GM23338 (cell line): ENCODE measurements at regions not wholly inside any gene's neighbourhood (a gene's known extent, or its start where the extent isn't known, plus 50 kb on each side); places are given as distances from the start of the nearest gene placed in this dataset.

Experiments used
- ATAC-seq: fragments of 200-7000 bp; cut with Tn5 transposase; 3 replicates; pipeline ENCODE4 v1.9.1; 2020
- DNase-seq: peaks from one replicate; pipeline ENCODE4 v3.0.0-alpha.2; 2015; ENCODE audit warnings: low spot score
- H2AFZ ChIP-seq: fragments of 200-600 bp; sonication (generic); 2 replicates; pipeline ENCODE4 v1.8.0; 2016; ENCODE audit warnings: antibody characterized with exemption, mild to moderate bottlenecking, moderate library complexity
- H3F3A ChIP-seq: fragments of 200-600 bp; sonication (generic); replicated peaks from 2 replicates; pipeline ENCODE4 v1.8.0; 2017; ENCODE audit warnings: antibody characterized with exemption, mixed run types, low read depth
- H3K27ac ChIP-seq: fragments of 200-600 bp; sonication (generic); 2 replicates; pipeline ENCODE4 v1.6.1; 2016; ENCODE audit warnings: low read depth
- H3K27me3 ChIP-seq: fragments of 200-600 bp; sonication (generic); 2 replicates; pipeline ENCODE4 v1.8.0; 2016; ENCODE audit warnings: mild to moderate bottlenecking, mixed run types, moderate library complexity; ENCODE audit not compliant: insufficient read depth
- H3K36me3 ChIP-seq: fragments of 200-600 bp; sonication (generic); 2 replicates; pipeline ENCODE4 v1.8.0; 2016; ENCODE audit warnings: mild to moderate bottlenecking; ENCODE audit not compliant: insufficient read depth
- H3K4me1 ChIP-seq: fragments of 200-600 bp; sonication (generic); 2 replicates; pipeline ENCODE4 v1.8.0; 2016; ENCODE audit warnings: mild to moderate bottlenecking, moderate library complexity; ENCODE audit not compliant: insufficient read depth
- H3K4me2 ChIP-seq: fragments of 200-600 bp; sonication (generic); 2 replicates; pipeline ENCODE4 v1.7.1; 2017; ENCODE audit warnings: mixed run types
- H3K4me3 ChIP-seq: fragments of 200-600 bp; sonication (generic); 2 replicates; pipeline ENCODE4 v1.6.1; 2016; ENCODE audit warnings: mixed run types
- H3K79me2 ChIP-seq: fragments of 200-600 bp; sonication (generic); replicated peaks from 2 replicates; pipeline ENCODE4 v1.8.0; 2017; ENCODE audit warnings: mild to moderate bottlenecking; ENCODE audit not compliant: insufficient read depth
- H3K9me2 ChIP-seq: fragments of 200-600 bp; sonication (generic); 2 replicates; pipeline ENCODE4 v1.8.0; 2017; ENCODE audit not compliant: insufficient read depth
- H4K20me1 ChIP-seq: fragments of 200-600 bp; sonication (generic); replicated peaks from 2 replicates; pipeline ENCODE4 v1.8.0; 2017; ENCODE audit warnings: mild to moderate bottlenecking; ENCODE audit not compliant: insufficient read depth
- H3K27ac Mint-ChIP-seq: 2 replicates; pipeline ENCODE4 v1.8.0; 2020; ENCODE audit warnings: inconsistent platforms, mild to moderate bottlenecking, moderate library complexity, mixed read lengths
- H3K27me3 Mint-ChIP-seq: 3 replicates; pipeline ENCODE4 v1.8.0; 2022; ENCODE audit warnings: low read depth, mild to moderate bottlenecking, moderate library complexity, mixed read lengths, inconsistent platforms; ENCODE audit not compliant: insufficient read depth, poor library complexity
- H3K36me3 Mint-ChIP-seq: 3 replicates; pipeline ENCODE4 v1.8.0; 2021; ENCODE audit warnings: low read depth, mild to moderate bottlenecking, inconsistent platforms, moderate library complexity, mixed read lengths
- H3K4me1 Mint-ChIP-seq: 3 replicates; pipeline ENCODE4 v1.8.0; 2020; ENCODE audit warnings: mild to moderate bottlenecking, inconsistent platforms, mixed read lengths
- H3K4me3 Mint-ChIP-seq: 3 replicates; pipeline ENCODE4 v1.8.0; 2021; ENCODE audit warnings: moderate library complexity, mild to moderate bottlenecking, inconsistent platforms, mixed read lengths
- H3K9me3 Mint-ChIP-seq: 3 replicates; pipeline ENCODE4 v1.8.0; 2020; ENCODE audit warnings: moderate library complexity, mild to moderate bottlenecking, inconsistent platforms, mixed read lengths
- EZH2 ChIP-seq: fragments of 200-600 bp; sonication (generic); IDR thresholded peaks from one replicate; pipeline ENCODE4 v1.8.0; 2017; ENCODE audit warnings: antibody characterized with exemption, mild to moderate bottlenecking, low read depth; ENCODE audit not compliant: unreplicated experiment
- EZH2phosphoT487 ChIP-seq: fragments of 200-600 bp; sonication (generic); IDR thresholded peaks from one replicate; pipeline ENCODE4 v1.8.1; 2018; ENCODE audit warnings: antibody characterized with exemption; ENCODE audit not compliant: unreplicated experiment
- NANOG ChIP-seq: IDR thresholded peaks from 2 replicates; pipeline ENCODE4 v1.6.1; 2016; ENCODE audit warnings: antibody characterized with exemption, borderline replicate concordance
- POLR2AphosphoS5 ChIP-seq: IDR thresholded peaks from 2 replicates; pipeline ENCODE4 v1.6.1; 2016; ENCODE audit warnings: antibody characterized with exemption, low read depth
- STAT1 ChIP-seq: IDR thresholded peaks from one replicate; pipeline ENCODE4 v1.6.1; 2016; ENCODE audit warnings: antibody characterized with exemption; ENCODE audit not compliant: unreplicated experiment
- ZNF114 ChIP-seq: fragments of 250-450 bp; sonication (Bioruptor Pico); IDR thresholded peaks from 2 replicates; pipeline ENCODE4 v1.5.0; 2020; ENCODE audit warnings: mild to moderate bottlenecking, moderate library complexity
- ZNF331 ChIP-seq: fragments of 250-450 bp; sonication (Bioruptor Pico); IDR thresholded peaks from 2 replicates; pipeline ENCODE4 v1.5.0; 2020; ENCODE audit warnings: low read depth, mild to moderate bottlenecking, moderate library complexity
- TF ChIP-seq, protein P1 (sequence below), 2 experiments: fragments of 200-600 bp in 1 of 2; sonication (generic) in 1 of 2; conservative IDR thresholded peaks; 2 replicates each; pipeline versions ENCODE4 v1.5.1 to v1.6.1; 2016 to 2017; ENCODE audit warnings: antibody characterized with exemption in 2 of 2, low read depth in 2 of 2, mild to moderate bottlenecking in 2 of 2, moderate library complexity in 1 of 2
- TF ChIP-seq, protein P2 (sequence below): IDR thresholded peaks from one replicate; pipeline ENCODE4 v1.6.1; 2018; ENCODE audit warnings: antibody characterized with exemption; ENCODE audit not compliant: unreplicated experiment
- TF ChIP-seq, protein P3 (sequence below): IDR thresholded peaks from 2 replicates; pipeline ENCODE4 v1.6.1; 2016; ENCODE audit warnings: antibody characterized with exemption

DNA sequence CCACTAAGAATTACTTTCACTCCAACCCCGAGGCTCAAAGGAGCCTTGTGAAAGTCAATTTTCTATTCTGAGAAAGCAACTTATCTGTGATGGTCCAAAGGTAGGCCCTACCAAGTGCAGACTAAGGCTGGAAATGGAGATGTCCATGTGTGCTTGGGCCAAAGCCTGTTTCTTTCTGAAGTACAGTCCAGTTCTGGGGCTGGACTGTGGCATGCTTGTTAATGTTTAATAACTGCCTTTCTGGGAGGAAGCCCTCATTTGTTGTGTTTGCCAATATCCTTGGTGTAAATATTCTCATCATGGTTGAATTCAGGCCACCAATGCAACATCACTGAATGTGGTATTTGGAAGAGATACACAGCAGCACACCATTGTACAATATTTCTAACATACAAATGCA, 182.3 kb upstream of the BCL6 start (continued):
- TF ChIP-seq, protein P1, sequence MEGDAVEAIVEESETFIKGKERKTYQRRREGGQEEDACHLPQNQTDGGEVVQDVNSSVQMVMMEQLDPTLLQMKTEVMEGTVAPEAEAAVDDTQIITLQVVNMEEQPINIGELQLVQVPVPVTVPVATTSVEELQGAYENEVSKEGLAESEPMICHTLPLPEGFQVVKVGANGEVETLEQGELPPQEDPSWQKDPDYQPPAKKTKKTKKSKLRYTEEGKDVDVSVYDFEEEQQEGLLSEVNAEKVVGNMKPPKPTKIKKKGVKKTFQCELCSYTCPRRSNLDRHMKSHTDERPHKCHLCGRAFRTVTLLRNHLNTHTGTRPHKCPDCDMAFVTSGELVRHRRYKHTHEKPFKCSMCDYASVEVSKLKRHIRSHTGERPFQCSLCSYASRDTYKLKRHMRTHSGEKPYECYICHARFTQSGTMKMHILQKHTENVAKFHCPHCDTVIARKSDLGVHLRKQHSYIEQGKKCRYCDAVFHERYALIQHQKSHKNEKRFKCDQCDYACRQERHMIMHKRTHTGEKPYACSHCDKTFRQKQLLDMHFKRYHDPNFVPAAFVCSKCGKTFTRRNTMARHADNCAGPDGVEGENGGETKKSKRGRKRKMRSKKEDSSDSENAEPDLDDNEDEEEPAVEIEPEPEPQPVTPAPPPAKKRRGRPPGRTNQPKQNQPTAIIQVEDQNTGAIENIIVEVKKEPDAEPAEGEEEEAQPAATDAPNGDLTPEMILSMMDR (conservative IDR thresholded peaks at IDR 0.05; ENCODE audit: low read depth in 2 of 2) = no peak
- TF ChIP-seq EZH2phosphoT487 (no peak), ZNF331 (CRISPR knock-in tag) (no peak), POLR2AphosphoS5 (no peak), NANOG (no peak), ZNF114 (CRISPR knock-in tag) (no peak)
- TF ChIP-seq, protein P2, sequence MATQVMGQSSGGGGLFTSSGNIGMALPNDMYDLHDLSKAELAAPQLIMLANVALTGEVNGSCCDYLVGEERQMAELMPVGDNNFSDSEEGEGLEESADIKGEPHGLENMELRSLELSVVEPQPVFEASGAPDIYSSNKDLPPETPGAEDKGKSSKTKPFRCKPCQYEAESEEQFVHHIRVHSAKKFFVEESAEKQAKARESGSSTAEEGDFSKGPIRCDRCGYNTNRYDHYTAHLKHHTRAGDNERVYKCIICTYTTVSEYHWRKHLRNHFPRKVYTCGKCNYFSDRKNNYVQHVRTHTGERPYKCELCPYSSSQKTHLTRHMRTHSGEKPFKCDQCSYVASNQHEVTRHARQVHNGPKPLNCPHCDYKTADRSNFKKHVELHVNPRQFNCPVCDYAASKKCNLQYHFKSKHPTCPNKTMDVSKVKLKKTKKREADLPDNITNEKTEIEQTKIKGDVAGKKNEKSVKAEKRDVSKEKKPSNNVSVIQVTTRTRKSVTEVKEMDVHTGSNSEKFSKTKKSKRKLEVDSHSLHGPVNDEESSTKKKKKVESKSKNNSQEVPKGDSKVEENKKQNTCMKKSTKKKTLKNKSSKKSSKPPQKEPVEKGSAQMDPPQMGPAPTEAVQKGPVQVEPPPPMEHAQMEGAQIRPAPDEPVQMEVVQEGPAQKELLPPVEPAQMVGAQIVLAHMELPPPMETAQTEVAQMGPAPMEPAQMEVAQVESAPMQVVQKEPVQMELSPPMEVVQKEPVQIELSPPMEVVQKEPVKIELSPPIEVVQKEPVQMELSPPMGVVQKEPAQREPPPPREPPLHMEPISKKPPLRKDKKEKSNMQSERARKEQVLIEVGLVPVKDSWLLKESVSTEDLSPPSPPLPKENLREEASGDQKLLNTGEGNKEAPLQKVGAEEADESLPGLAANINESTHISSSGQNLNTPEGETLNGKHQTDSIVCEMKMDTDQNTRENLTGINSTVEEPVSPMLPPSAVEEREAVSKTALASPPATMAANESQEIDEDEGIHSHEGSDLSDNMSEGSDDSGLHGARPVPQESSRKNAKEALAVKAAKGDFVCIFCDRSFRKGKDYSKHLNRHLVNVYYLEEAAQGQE = no peak

DNA sequence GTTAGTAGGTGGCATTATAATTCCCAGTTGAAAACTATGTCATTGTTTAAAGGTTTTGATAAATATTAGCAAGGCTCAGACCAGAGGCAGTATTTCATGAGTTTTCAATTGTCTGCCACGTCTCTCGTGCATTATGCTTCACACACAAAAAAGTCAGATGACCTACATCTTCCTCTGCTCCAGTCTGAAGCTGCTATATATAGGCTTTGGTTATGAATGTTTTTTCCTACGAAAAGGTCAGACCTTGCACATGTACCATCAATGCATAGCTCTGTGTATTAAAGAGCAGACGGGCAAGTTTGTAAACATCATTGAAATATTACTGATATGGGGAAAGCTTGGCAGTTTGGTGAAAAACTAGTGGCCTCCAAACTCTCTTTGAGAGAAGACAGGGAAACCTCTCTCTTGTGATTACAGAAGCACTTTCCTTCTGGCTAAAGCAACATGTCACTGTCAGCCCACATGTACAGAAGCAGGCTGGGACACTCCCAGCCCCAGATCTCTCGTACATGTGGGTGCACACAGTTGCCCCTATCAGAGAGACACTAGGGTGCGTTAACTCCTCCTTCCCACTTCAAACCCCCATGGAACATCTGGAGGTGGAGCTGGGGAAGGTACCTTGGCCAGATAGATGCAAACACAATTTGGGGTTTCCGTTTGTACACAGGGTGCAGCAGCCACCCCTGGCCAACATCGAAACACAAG, 184.0 kb upstream of the BCL6 start:
- Histone ChIP-seq H3K4me3 (no peak overlapping the region), H3F3A (no peaks in the 10 kb centered on the region), H3K9me2 (peaks cover 3% of the 10 kb centered on the region), H2AFZ (no peak overlapping the region), H3K27ac (no peak overlapping the region), H3K4me2 (no peak overlapping the region), H3K4me1 (no peaks in the 10 kb centered on the region), H3K27me3 (no peaks in the 10 kb centered on the region), H3K79me2 (no peaks in the 10 kb centered on the region), H4K20me1 (no peaks in the 10 kb centered on the region), H3K36me3 (peaks cover 8% of the 10 kb centered on the region; the same call in 1 of the 2 replicates)
- no peak overlapping the region for H3K27ac Mint-ChIP-seq
- H3K4me3 Mint-ChIP-seq = no peak overlapping the region
- H3K27me3 Mint-ChIP-seq = no peaks in the 10 kb centered on the region
- ATAC-seq (no peak), DNase-seq (no peak)
- no peaks in the 10 kb centered on the region for H3K4me1 Mint-ChIP-seq
- peaks cover 14% of the 10 kb centered on the region; the same call in 2 of the 3 replicates for H3K36me3 Mint-ChIP-seq
- H3K9me3 Mint-ChIP-seq = peaks cover 13% of the 10 kb centered on the region
- TF ChIP-seq, protein P3, sequence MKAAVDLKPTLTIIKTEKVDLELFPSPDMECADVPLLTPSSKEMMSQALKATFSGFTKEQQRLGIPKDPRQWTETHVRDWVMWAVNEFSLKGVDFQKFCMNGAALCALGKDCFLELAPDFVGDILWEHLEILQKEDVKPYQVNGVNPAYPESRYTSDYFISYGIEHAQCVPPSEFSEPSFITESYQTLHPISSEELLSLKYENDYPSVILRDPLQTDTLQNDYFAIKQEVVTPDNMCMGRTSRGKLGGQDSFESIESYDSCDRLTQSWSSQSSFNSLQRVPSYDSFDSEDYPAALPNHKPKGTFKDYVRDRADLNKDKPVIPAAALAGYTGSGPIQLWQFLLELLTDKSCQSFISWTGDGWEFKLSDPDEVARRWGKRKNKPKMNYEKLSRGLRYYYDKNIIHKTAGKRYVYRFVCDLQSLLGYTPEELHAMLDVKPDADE = no peak
- TF ChIP-seq POLR2AphosphoS5 = no peak
- no peak for TF ChIP-seq NANOG
- TF ChIP-seq STAT1 = no peak
- no peak for TF ChIP-seq EZH2phosphoT487
- TF ChIP-seq, protein P1 (conservative IDR thresholded peaks at IDR 0.05; ENCODE audit: low read depth in 2 of 2) = no peak
- no peak for TF ChIP-seq ZNF331 (CRISPR knock-in tag)
- no peak for TF ChIP-seq ZNF114 (CRISPR knock-in tag)
- TF ChIP-seq, protein P2 = no peak
- TF ChIP-seq EZH2 = no peak
